ENCODE measurements at regions not wholly inside any gene's neighbourhood (a gene's known extent, or its start where the extent isn't known, plus 50 kb on each side); places are given as distances from the start of the nearest gene placed in this dataset.
A peak's percentile ranks its signal among the peaks of the same experiment; 100 is the strongest.
"Not testable (repeated sequence)": the region's sequence is repeated elsewhere in the genome, so short reads cannot be mapped to it uniquely, and the experiment has no call there.

- Histone ChIP-seq H3K4me3 (ENCODE audit: low read depth in 1 of 2, low read length in 2 of 2) (no peak overlapping the region), H3K36me3 (ENCODE audit: control insufficient read depth in 2 of 2, insufficient read depth in 2 of 2, low read length in 1 of 2) (no peaks in the 10 kb centered on the region), H3K27me3 (ENCODE audit: control insufficient read depth in 1 of 2, insufficient read depth in 2 of 2, low read length in 2 of 2) (no peaks in the 10 kb centered on the region), H3K9me3 (ENCODE audit: control insufficient read depth in 2 of 2, insufficient read depth in 1 of 2, low read depth in 1 of 2, low read length in 1 of 2) (no peaks in the 10 kb centered on the region), H3K4me1 (ENCODE audit: control insufficient read depth in 2 of 2, insufficient read depth in 2 of 2, low read length in 1 of 2) (no peaks in the 10 kb centered on the region), H3K27ac (ENCODE audit: low read depth in 2 of 2, low read length in 1 of 2) (no peak overlapping the region)
- WGBS, 2 donors, result 38 to 46% methylated on average over 4 of the region's 4 CpGs
Observed at GRCh38 chr10:111303887-111304286, 227.1 kb downstream of the ADRA2A start.

- H3K27ac ChIP-seq (ENCODE audit: low read depth in 2 of 2, low read length in 1 of 2), result no peak overlapping the region
- H3K27me3 ChIP-seq (ENCODE audit: control insufficient read depth in 1 of 2, insufficient read depth in 2 of 2, low read length in 2 of 2), result no peaks in the 10 kb centered on the region
- 27 to 40% methylated on average over 4 of the region's 4 CpGs for WGBS, 2 donors
- H3K4me1 ChIP-seq (ENCODE audit: control insufficient read depth in 2 of 2, insufficient read depth in 2 of 2, low read length in 1 of 2), result no peaks in the 10 kb centered on the region
- H3K36me3 ChIP-seq (ENCODE audit: control insufficient read depth in 2 of 2, insufficient read depth in 2 of 2, low read length in 1 of 2), result no peaks in the 10 kb centered on the region
- no peaks in the 10 kb centered on the region for H3K9me3 ChIP-seq (ENCODE audit: control insufficient read depth in 2 of 2, insufficient read depth in 1 of 2, low read depth in 1 of 2, low read length in 1 of 2)
- H3K4me3 ChIP-seq (ENCODE audit: low read depth in 1 of 2, low read length in 2 of 2), result peak overlapping the region in 1 of 2 donors; percentile 5
Observed at GRCh38 chr10:111316722-111317212, 239.9 kb downstream of the ADRA2A start.

- Histone ChIP-seq H3K36me3 (ENCODE audit: control insufficient read depth in 2 of 2, insufficient read depth in 2 of 2, low read length in 1 of 2) (no peaks in the 10 kb centered on the region), H3K9me3 (ENCODE audit: control insufficient read depth in 2 of 2, insufficient read depth in 1 of 2, low read depth in 1 of 2, low read length in 1 of 2) (no peaks in the 10 kb centered on the region), H3K4me1 (ENCODE audit: control insufficient read depth in 2 of 2, insufficient read depth in 2 of 2, low read length in 1 of 2) (no peaks in the 10 kb centered on the region), H3K27ac (ENCODE audit: low read depth in 2 of 2, low read length in 1 of 2) (no peak overlapping the region), H3K27me3 (ENCODE audit: control insufficient read depth in 1 of 2, insufficient read depth in 2 of 2, low read length in 2 of 2) (no peaks in the 10 kb centered on the region), H3K4me3 (ENCODE audit: low read depth in 1 of 2, low read length in 2 of 2) (no peak overlapping the region)
Observed at GRCh38 chr10:111319866-111320265, 243.0 kb downstream of the ADRA2A start.

- 69 to 71% methylated on average over 3 of the region's 3 CpGs for WGBS, 2 donors
- Histone ChIP-seq H3K27me3 (ENCODE audit: control insufficient read depth in 1 of 2, insufficient read depth in 2 of 2, low read length in 2 of 2) (no peaks in the 10 kb centered on the region), H3K9me3 (ENCODE audit: control insufficient read depth in 2 of 2, insufficient read depth in 1 of 2, low read depth in 1 of 2, low read length in 1 of 2) (no peaks in the 10 kb centered on the region), H3K27ac (ENCODE audit: low read depth in 2 of 2, low read length in 1 of 2) (no peak overlapping the region), H3K36me3 (ENCODE audit: control insufficient read depth in 2 of 2, insufficient read depth in 2 of 2, low read length in 1 of 2) (no peaks in the 10 kb centered on the region), H3K4me3 (ENCODE audit: low read depth in 1 of 2, low read length in 2 of 2) (no peak overlapping the region), H3K4me1 (ENCODE audit: control insufficient read depth in 2 of 2, insufficient read depth in 2 of 2, low read length in 1 of 2) (no peaks in the 10 kb centered on the region)
Observed at GRCh38 chr10:111323389-111323966, 246.6 kb downstream of the ADRA2A start.

- not testable (repeated sequence) for H3K27ac ChIP-seq (ENCODE audit: low read depth in 2 of 2, low read length in 1 of 2); H3K4me1 ChIP-seq (ENCODE audit: control insufficient read depth in 2 of 2, insufficient read depth in 2 of 2, low read length in 1 of 2); H3K36me3 ChIP-seq (ENCODE audit: control insufficient read depth in 2 of 2, insufficient read depth in 2 of 2, low read length in 1 of 2); H3K27me3 ChIP-seq (ENCODE audit: control insufficient read depth in 1 of 2, insufficient read depth in 2 of 2, low read length in 2 of 2); H3K9me3 ChIP-seq (ENCODE audit: control insufficient read depth in 2 of 2, insufficient read depth in 1 of 2, low read depth in 1 of 2, low read length in 1 of 2); H3K4me3 ChIP-seq (ENCODE audit: low read depth in 1 of 2, low read length in 2 of 2)
- 45 to 57% methylated on average over 1 of the region's 1 CpG for WGBS, 2 donors
Observed at GRCh38 chr10:111332174-111332573, 255.3 kb downstream of the ADRA2A start.

- WGBS, 2 donors, result 79% methylated on average over 2 of the region's 2 CpGs
- Histone ChIP-seq H3K4me1 (ENCODE audit: control insufficient read depth in 2 of 2, insufficient read depth in 2 of 2, low read length in 1 of 2) (no peaks in the 10 kb centered on the region), H3K36me3 (ENCODE audit: control insufficient read depth in 2 of 2, insufficient read depth in 2 of 2, low read length in 1 of 2) (no peaks in the 10 kb centered on the region), H3K4me3 (ENCODE audit: low read depth in 1 of 2, low read length in 2 of 2) (no peak overlapping the region), H3K27me3 (ENCODE audit: control insufficient read depth in 1 of 2, insufficient read depth in 2 of 2, low read length in 2 of 2) (no peaks in the 10 kb centered on the region), H3K9me3 (ENCODE audit: control insufficient read depth in 2 of 2, insufficient read depth in 1 of 2, low read depth in 1 of 2, low read length in 1 of 2) (peaks cover 2% of the 10 kb centered on the region in 2 donors), H3K27ac (ENCODE audit: low read depth in 2 of 2, low read length in 1 of 2) (no peak overlapping the region)
Observed at GRCh38 chr10:111335826-111336225, 259.0 kb downstream of the ADRA2A start.

GRCh38 chr10:111338035-111338434, 261.2 kb downstream of the ADRA2A start:
- H3K4me1 ChIP-seq (ENCODE audit: control insufficient read depth in 2 of 2, insufficient read depth in 2 of 2, low read length in 1 of 2), result no peaks in the 10 kb centered on the region
- no peaks in the 10 kb centered on the region for H3K27me3 ChIP-seq (ENCODE audit: control insufficient read depth in 1 of 2, insufficient read depth in 2 of 2, low read length in 2 of 2)
- no peak overlapping the region for H3K4me3 ChIP-seq (ENCODE audit: low read depth in 1 of 2, low read length in 2 of 2)
- 79 to 82% methylated on average over 1 of the region's 1 CpG for WGBS, 2 donors
- no peaks in the 10 kb centered on the region for H3K36me3 ChIP-seq (ENCODE audit: control insufficient read depth in 2 of 2, insufficient read depth in 2 of 2, low read length in 1 of 2)
- H3K27ac ChIP-seq (ENCODE audit: low read depth in 2 of 2, low read length in 1 of 2), result no peak overlapping the region
- H3K9me3 ChIP-seq (ENCODE audit: control insufficient read depth in 2 of 2, insufficient read depth in 1 of 2, low read depth in 1 of 2, low read length in 1 of 2), result peaks cover 2 to 4% of the 10 kb centered on the region in 2 donors

GRCh38 chr10:111338805-111339204, 262.0 kb downstream of the ADRA2A start:
- Histone ChIP-seq H3K36me3 (ENCODE audit: control insufficient read depth in 2 of 2, insufficient read depth in 2 of 2, low read length in 1 of 2) (no peaks in the 10 kb centered on the region), H3K9me3 (ENCODE audit: control insufficient read depth in 2 of 2, insufficient read depth in 1 of 2, low read depth in 1 of 2, low read length in 1 of 2) (peaks cover 2 to 4% of the 10 kb centered on the region in 2 donors), H3K4me3 (ENCODE audit: low read depth in 1 of 2, low read length in 2 of 2) (no peak overlapping the region), H3K27ac (ENCODE audit: low read depth in 2 of 2, low read length in 1 of 2) (no peak overlapping the region), H3K27me3 (ENCODE audit: control insufficient read depth in 1 of 2, insufficient read depth in 2 of 2, low read length in 2 of 2) (no peaks in the 10 kb centered on the region), H3K4me1 (ENCODE audit: control insufficient read depth in 2 of 2, insufficient read depth in 2 of 2, low read length in 1 of 2) (no peaks in the 10 kb centered on the region)
- WGBS, 2 donors, result 78 to 89% methylated on average over 5 of the region's 5 CpGs

- H3K4me1 ChIP-seq (ENCODE audit: control insufficient read depth in 2 of 2, insufficient read depth in 2 of 2, low read length in 1 of 2), result no peaks in the 10 kb centered on the region
- H3K36me3 ChIP-seq (ENCODE audit: control insufficient read depth in 2 of 2, insufficient read depth in 2 of 2, low read length in 1 of 2), result no peaks in the 10 kb centered on the region
- 44 to 56% methylated on average over 3 of the region's 3 CpGs for WGBS, 2 donors
- H3K27ac ChIP-seq (ENCODE audit: low read depth in 2 of 2, low read length in 1 of 2), result no peak overlapping the region
- no peak overlapping the region for H3K4me3 ChIP-seq (ENCODE audit: low read depth in 1 of 2, low read length in 2 of 2)
- H3K9me3 ChIP-seq (ENCODE audit: control insufficient read depth in 2 of 2, insufficient read depth in 1 of 2, low read depth in 1 of 2, low read length in 1 of 2), result peaks cover under 1 to 2% of the 10 kb centered on the region in 2 donors
- no peaks in the 10 kb centered on the region for H3K27me3 ChIP-seq (ENCODE audit: control insufficient read depth in 1 of 2, insufficient read depth in 2 of 2, low read length in 2 of 2)
Observed at GRCh38 chr10:111344804-111345203, 268.0 kb downstream of the ADRA2A start.

- H3K9me3 ChIP-seq (ENCODE audit: control insufficient read depth in 2 of 2, insufficient read depth in 1 of 2, low read depth in 1 of 2, low read length in 1 of 2), result peaks cover 0 to 2% of the 10 kb centered on the region in 2 donors
- H3K36me3 ChIP-seq (ENCODE audit: control insufficient read depth in 2 of 2, insufficient read depth in 2 of 2, low read length in 1 of 2), result no peaks in the 10 kb centered on the region
- WGBS, 2 donors, result 42 to 51% methylated on average over 6 of the region's 6 CpGs
- no peak overlapping the region for H3K4me3 ChIP-seq (ENCODE audit: low read depth in 1 of 2, low read length in 2 of 2)
- no peaks in the 10 kb centered on the region for H3K4me1 ChIP-seq (ENCODE audit: control insufficient read depth in 2 of 2, insufficient read depth in 2 of 2, low read length in 1 of 2)
- H3K27ac ChIP-seq (ENCODE audit: low read depth in 2 of 2, low read length in 1 of 2), result no peak overlapping the region
- H3K27me3 ChIP-seq (ENCODE audit: control insufficient read depth in 1 of 2, insufficient read depth in 2 of 2, low read length in 2 of 2), result no peaks in the 10 kb centered on the region
Observed at GRCh38 chr10:111347386-111348013, 270.7 kb downstream of the ADRA2A start.

Data from esophagus (tissue), 2 donors.